ENCODE measurements at regions not wholly inside any gene's neighbourhood (a gene's known extent, or its start where the extent isn't known, plus 50 kb on each side); places are given as distances from the start of the nearest gene placed in this dataset.

DNA sequence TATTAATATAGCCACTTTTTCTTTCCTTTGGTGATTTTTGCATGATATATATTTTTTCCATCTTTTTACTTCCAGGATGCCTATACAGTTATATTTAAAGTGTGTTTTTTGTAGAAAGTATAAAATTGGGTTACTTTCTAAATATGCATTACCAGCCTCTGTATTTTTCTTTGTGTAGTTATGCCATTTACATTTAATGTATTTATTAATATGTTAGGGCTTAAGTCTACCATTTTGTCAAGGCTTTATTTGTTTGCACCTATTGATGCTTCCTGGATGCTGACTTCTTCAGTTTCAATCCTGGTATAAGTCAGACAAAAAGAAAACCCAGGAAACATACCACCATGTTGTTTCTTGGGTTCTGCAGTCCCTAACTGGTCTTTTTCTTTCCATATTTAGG, 911.1 kb upstream of the GOT2 start:
- Histone ChIP-seq H3K36me3 (replicated peaks; ENCODE audit: insufficient read depth, low read length) (no peaks in the 10 kb centered on the region), H3K27me3 (replicated peaks; ENCODE audit: insufficient read depth, low read length) (no peaks in the 10 kb centered on the region), H3K79me2 (ENCODE audit: low read length) (no peaks in the 10 kb centered on the region), H2AFZ (ENCODE audit: low read length) (no peak overlapping the region), H4K20me1 (ENCODE audit: insufficient read depth, low read length) (no peaks in the 10 kb centered on the region), H3K4me3 (ENCODE audit: low read length) (no peak overlapping the region), H3K9me2 (replicated peaks; ENCODE audit: insufficient read depth, low read length) (no peaks in the 10 kb centered on the region), H3K27ac (ENCODE audit: low read length) (no peak overlapping the region), H3K4me2 (ENCODE audit: low read depth, low read length) (no peak overlapping the region), H3K9ac (ENCODE audit: low read length) (no peak overlapping the region), H3K9me3 (replicated peaks; ENCODE audit: insufficient read depth, low read length) (no peaks in the 10 kb centered on the region; the same call in 1 of the 2 replicates), H3K4me1 (ENCODE audit: low read length) (no peaks in the 10 kb centered on the region), H3F3A (ENCODE audit: insufficient read depth, low read length) (no peaks in the 10 kb centered on the region)
- TF ChIP-seq EZH2 (optimal IDR thresholded peaks at IDR 0.05; ENCODE audit: low read depth, low read length) (no peak), EZH2phosphoT487 (IDR thresholded peaks at IDR 0.05; ENCODE audit: low read length) (no peak)
- TF ChIP-seq, protein P1, sequence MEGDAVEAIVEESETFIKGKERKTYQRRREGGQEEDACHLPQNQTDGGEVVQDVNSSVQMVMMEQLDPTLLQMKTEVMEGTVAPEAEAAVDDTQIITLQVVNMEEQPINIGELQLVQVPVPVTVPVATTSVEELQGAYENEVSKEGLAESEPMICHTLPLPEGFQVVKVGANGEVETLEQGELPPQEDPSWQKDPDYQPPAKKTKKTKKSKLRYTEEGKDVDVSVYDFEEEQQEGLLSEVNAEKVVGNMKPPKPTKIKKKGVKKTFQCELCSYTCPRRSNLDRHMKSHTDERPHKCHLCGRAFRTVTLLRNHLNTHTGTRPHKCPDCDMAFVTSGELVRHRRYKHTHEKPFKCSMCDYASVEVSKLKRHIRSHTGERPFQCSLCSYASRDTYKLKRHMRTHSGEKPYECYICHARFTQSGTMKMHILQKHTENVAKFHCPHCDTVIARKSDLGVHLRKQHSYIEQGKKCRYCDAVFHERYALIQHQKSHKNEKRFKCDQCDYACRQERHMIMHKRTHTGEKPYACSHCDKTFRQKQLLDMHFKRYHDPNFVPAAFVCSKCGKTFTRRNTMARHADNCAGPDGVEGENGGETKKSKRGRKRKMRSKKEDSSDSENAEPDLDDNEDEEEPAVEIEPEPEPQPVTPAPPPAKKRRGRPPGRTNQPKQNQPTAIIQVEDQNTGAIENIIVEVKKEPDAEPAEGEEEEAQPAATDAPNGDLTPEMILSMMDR (IDR thresholded peaks at IDR 0.05; ENCODE audit: low read length), result no peak
- DNase-seq, result no peak

DNA sequence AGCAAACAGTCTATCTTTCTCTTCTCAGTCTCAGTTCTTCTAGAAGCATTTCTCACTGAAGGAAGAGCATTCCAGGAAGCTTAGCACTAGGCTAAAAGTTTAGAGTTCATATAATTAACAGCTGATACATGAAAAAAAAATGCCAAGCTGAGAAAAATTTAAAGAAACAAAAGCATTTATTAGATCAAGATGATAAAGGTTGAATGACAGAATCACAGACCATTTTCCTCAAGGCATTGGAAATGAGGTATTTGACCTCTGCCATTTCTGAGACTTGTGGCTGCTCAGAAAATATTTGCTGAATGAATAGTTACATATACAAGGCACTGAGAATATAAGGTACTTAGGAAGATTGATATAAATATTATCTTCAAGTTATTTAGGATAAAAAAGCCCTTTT, 901.6 kb upstream of the GOT2 start:
- no peaks in the 10 kb centered on the region for H3K27me3 ChIP-seq (replicated peaks; ENCODE audit: insufficient read depth, low read length)
- no peaks in the 10 kb centered on the region for H4K20me1 ChIP-seq (ENCODE audit: insufficient read depth, low read length)
- H3K4me2 ChIP-seq (ENCODE audit: low read depth, low read length), result no peak overlapping the region
- TF ChIP-seq EZH2 (optimal IDR thresholded peaks at IDR 0.05; ENCODE audit: low read depth, low read length) (no peak), EZH2phosphoT487 (IDR thresholded peaks at IDR 0.05; ENCODE audit: low read length) (no peak)
- TF ChIP-seq, protein P1 (IDR thresholded peaks at IDR 0.05; ENCODE audit: low read length), result no peak
- no peaks in the 10 kb centered on the region for H3K9me3 ChIP-seq (replicated peaks; ENCODE audit: insufficient read depth, low read length)
- no peak overlapping the region for H3K4me3 ChIP-seq (ENCODE audit: low read length)
- no peaks in the 10 kb centered on the region for H3K36me3 ChIP-seq (replicated peaks; ENCODE audit: insufficient read depth, low read length)
- DNase-seq, result no peak
- H3K4me1 ChIP-seq (ENCODE audit: low read length), result no peaks in the 10 kb centered on the region
- no peak overlapping the region for H3K27ac ChIP-seq (ENCODE audit: low read length)
- H3K79me2 ChIP-seq (ENCODE audit: low read length), result no peaks in the 10 kb centered on the region
- no peak overlapping the region for H2AFZ ChIP-seq (ENCODE audit: low read length)
- H3F3A ChIP-seq (ENCODE audit: insufficient read depth, low read length), result no peaks in the 10 kb centered on the region
- H3K9me2 ChIP-seq (replicated peaks; ENCODE audit: insufficient read depth, low read length), result no peaks in the 10 kb centered on the region
- H3K9ac ChIP-seq (ENCODE audit: low read length), result no peak overlapping the region

DNA sequence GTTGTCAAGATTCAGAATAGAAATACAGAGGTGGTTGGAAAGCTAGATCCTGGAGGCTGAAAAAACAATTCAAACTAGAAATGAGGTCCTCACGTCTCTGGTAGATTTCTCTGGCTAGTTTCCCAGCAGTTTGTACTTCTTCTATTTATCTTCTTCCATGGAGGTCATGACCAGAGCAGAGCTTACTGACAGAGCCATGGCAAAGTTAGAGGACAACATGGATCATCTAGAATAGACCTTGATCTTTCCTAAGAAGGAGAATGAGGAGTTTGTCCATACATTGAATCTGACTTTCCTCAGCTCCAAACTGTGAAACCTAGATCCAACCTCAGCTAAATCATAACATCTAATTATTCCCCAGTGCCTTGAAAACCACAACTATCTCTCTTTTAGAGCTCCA, 900.8 kb upstream of the GOT2 start:
- TF ChIP-seq EZH2 (optimal IDR thresholded peaks at IDR 0.05; ENCODE audit: low read depth, low read length) (no peak), EZH2phosphoT487 (IDR thresholded peaks at IDR 0.05; ENCODE audit: low read length) (no peak)
- TF ChIP-seq, protein P1 (IDR thresholded peaks at IDR 0.05; ENCODE audit: low read length), result no peak
- H3K4me1 ChIP-seq (ENCODE audit: low read length), result no peaks in the 10 kb centered on the region
- H3K4me3 ChIP-seq (ENCODE audit: low read length), result no peak overlapping the region
- no peaks in the 10 kb centered on the region for H3K27me3 ChIP-seq (replicated peaks; ENCODE audit: insufficient read depth, low read length)
- no peaks in the 10 kb centered on the region for H3F3A ChIP-seq (ENCODE audit: insufficient read depth, low read length)
- no peak overlapping the region for H3K4me2 ChIP-seq (ENCODE audit: low read depth, low read length)
- no peaks in the 10 kb centered on the region for H3K9me3 ChIP-seq (replicated peaks; ENCODE audit: insufficient read depth, low read length)
- DNase-seq, result no peak
- no peaks in the 10 kb centered on the region for H3K9me2 ChIP-seq (replicated peaks; ENCODE audit: insufficient read depth, low read length)
- H3K79me2 ChIP-seq (ENCODE audit: low read length), result no peaks in the 10 kb centered on the region
- no peaks in the 10 kb centered on the region for H3K36me3 ChIP-seq (replicated peaks; ENCODE audit: insufficient read depth, low read length)
- no peak overlapping the region for H3K27ac ChIP-seq (ENCODE audit: low read length)
- H3K9ac ChIP-seq (ENCODE audit: low read length), result no peak overlapping the region
- H4K20me1 ChIP-seq (ENCODE audit: insufficient read depth, low read length), result no peaks in the 10 kb centered on the region
- no peak overlapping the region for H2AFZ ChIP-seq (ENCODE audit: low read length)
